GM06990 (cell line): ENCODE measurements at regions not wholly inside any gene's neighbourhood (a gene's known extent, or its start where the extent isn't known, plus 50 kb on each side); places are given as distances from the start of the nearest gene placed in this dataset.

Source experiments
- DNase-seq: peaks from one replicate; pipeline ENCODE4 v3.0.0-alpha.2; 2011; ENCODE audit not compliant: insufficient read length; ENCODE audit errors: extremely low read depth
- H3K27me3 ChIP-seq: replicated peaks from 2 replicates; pipeline ENCODE4 v1.6.0; 2011; ENCODE audit warnings: low read length; ENCODE audit not compliant: control insufficient read depth, insufficient read depth
- H3K36me3 ChIP-seq: 2 replicates; pipeline ENCODE4 v1.5.1; 2011; ENCODE audit warnings: low read length; ENCODE audit not compliant: control insufficient read depth, insufficient read depth
- H3K4me3 ChIP-seq: replicated peaks from 2 replicates; pipeline ENCODE4 v1.5.1; 2011; ENCODE audit warnings: low read depth, mild to moderate bottlenecking, control low read depth, low read length
- CTCF ChIP-seq: IDR thresholded peaks from 2 replicates; pipeline ENCODE4 v1.5.1; 2011; ENCODE audit warnings: low read length, control low read depth, mild to moderate bottlenecking, inconsistent platforms; ENCODE audit not compliant: insufficient read depth, poor library complexity, severe bottlenecking

- Histone ChIP-seq H3K4me3 (no peak overlapping the region), H3K27me3 (no peaks in the 10 kb centered on the region; the same call in 1 of the 2 replicates), H3K36me3 (no peaks in the 10 kb centered on the region)
- no peak for TF ChIP-seq CTCF
- DNase-seq = no peak
Observed at GRCh38 chr4:184950926-184951325, 67.4 kb upstream of the HELT start.

GRCh38 chr4:184951668-184952160 lies 66.6 kb upstream of the HELT start:
- no peak for DNase-seq
- Histone ChIP-seq H3K27me3 (no peaks in the 10 kb centered on the region; the same call in 1 of the 2 replicates), H3K36me3 (no peaks in the 10 kb centered on the region), H3K4me3 (no peak overlapping the region)
- no peak for TF ChIP-seq CTCF

GRCh38 chr4:184952522-184952921 lies 65.8 kb upstream of the HELT start:
- Histone ChIP-seq H3K27me3 (no peaks in the 10 kb centered on the region; the same call in 1 of the 2 replicates), H3K36me3 (no peaks in the 10 kb centered on the region), H3K4me3 (no peak overlapping the region)
- DNase-seq = no peak
- no peak for TF ChIP-seq CTCF

GRCh38 chr4:184953421-184953945 lies 64.8 kb upstream of the HELT start:
- no peak for TF ChIP-seq CTCF
- no peak for DNase-seq

GRCh38 chr4:184953971-184954370 lies 64.3 kb upstream of the HELT start:
- H3K36me3 ChIP-seq = no peaks in the 10 kb centered on the region
- TF ChIP-seq CTCF = no peak
- no peaks in the 10 kb centered on the region; the same call in 1 of the 2 replicates for H3K27me3 ChIP-seq
- H3K4me3 ChIP-seq = no peak overlapping the region
- DNase-seq = no peak

More at GRCh38 chr4:184953421-184953945, 64.8 kb upstream of the HELT start:
- H3K36me3 ChIP-seq = no peaks in the 10 kb centered on the region
- no peaks in the 10 kb centered on the region; the same call in 1 of the 2 replicates for H3K27me3 ChIP-seq
- H3K4me3 ChIP-seq = no peak overlapping the region

GRCh38 chr4:184954482-184954881 lies 63.8 kb upstream of the HELT start:
- Histone ChIP-seq H3K27me3 (no peaks in the 10 kb centered on the region; the same call in 1 of the 2 replicates), H3K36me3 (no peaks in the 10 kb centered on the region), H3K4me3 (no peak overlapping the region)
- no peak for DNase-seq
- no peak for TF ChIP-seq CTCF
